Calu3 (cell line): ENCODE measurements at regions not wholly inside any gene's neighbourhood (a gene's known extent, or its start where the extent isn't known, plus 50 kb on each side); places are given as distances from the start of the nearest gene placed in this dataset.

Source experiments
- BruUV-seq: library from RNA; stranded (reverse); fragments of 400-500 nt; replicated peaks from 2 replicates; lab custom pipeline; 2021; lab: Mats Ljungman, UMichigan
- CTCF ChIA-PET: fragments of 300-600 bp; sonication (Branson Sonifier 250); formaldehyde crosslinking; loops from one replicate; lab custom pipeline; 2022; ENCODE audit warnings: antibody characterized with exemption; lab: Charles Lee
- DNase-seq: peaks from one replicate; pipeline ENCODE4 v3.0.0; 2022
- H3K27ac Mint-ChIP-seq: one replicate; pipeline ENCODE4 v1.8.0; 2022; ENCODE audit warnings: mixed read lengths; ENCODE audit not compliant: unreplicated experiment
- H3K27me3 Mint-ChIP-seq: one replicate; pipeline ENCODE4 v1.8.0; 2022; ENCODE audit warnings: mixed read lengths; ENCODE audit not compliant: unreplicated experiment
- H3K36me3 Mint-ChIP-seq: one replicate; pipeline ENCODE4 v1.8.0; 2022; ENCODE audit warnings: mild to moderate bottlenecking, moderate library complexity, mixed read lengths; ENCODE audit not compliant: insufficient read depth, unreplicated experiment
- H3K4me1 Mint-ChIP-seq: one replicate; pipeline ENCODE4 v1.8.0; 2022; ENCODE audit warnings: mild to moderate bottlenecking, low read depth, mixed read lengths; ENCODE audit not compliant: unreplicated experiment
- H3K4me3 Mint-ChIP-seq: one replicate; pipeline ENCODE4 v1.8.0; 2022; ENCODE audit warnings: mild to moderate bottlenecking, low read depth, moderate library complexity, mixed read lengths; ENCODE audit not compliant: unreplicated experiment
- H3K9me3 Mint-ChIP-seq: one replicate; pipeline ENCODE4 v1.8.0; 2022; ENCODE audit warnings: low read depth, mixed read lengths; ENCODE audit not compliant: unreplicated experiment
- CTCF ChIP-seq: fragments of 200-600 bp; IDR thresholded peaks from one replicate; pipeline ENCODE4 v1.8.0; 2022; ENCODE audit warnings: antibody characterized with exemption; ENCODE audit not compliant: unreplicated experiment
- intact Hi-C: fragments of 100-400 bp; cut with micrococcal nuclease; formaldehyde crosslinking; loops from one replicate; pipeline ENCODE4 v1.10.0; 2022; ENCODE audit not compliant: unreplicated experiment

- Mint-ChIP-seq H3K27me3 (peaks cover 77% of the 10 kb centered on the region), H3K9me3 (no peaks in the 10 kb centered on the region), H3K4me3 (no peak overlapping the region), H3K27ac (no peak overlapping the region), H3K4me1 (no peaks in the 10 kb centered on the region), H3K36me3 (no peaks in the 10 kb centered on the region)
- CTCF ChIA-PET = interaction anchor here (0.6 kb wide), 1 partner anchor 330 kb away, joined by 3 read pairs; no protein-coding TSS in a partner anchor
- no TSS peak for BruUV-seq
- intact Hi-C loops = no loop called here
- no peak for TF ChIP-seq CTCF
- DNase-seq = no peak
Observed at GRCh38 chr11:19405966-19406365, 165.2 kb upstream of the E2F8 start.

GRCh38 chr11:19404787-19405186, 164.0 kb upstream of the E2F8 start:
- no peak overlapping the region for H3K27ac Mint-ChIP-seq

GRCh38 chr11:19403196-19403895, 162.6 kb upstream of the E2F8 start:
- BruUV-seq = no TSS peak
- CTCF ChIA-PET = interaction anchor here (0.6 kb wide), 1 partner anchor 137 kb away, joined by 4 read pairs; no protein-coding TSS in a partner anchor
- intact Hi-C loops = no loop called here
- Mint-ChIP-seq H3K4me1 (no peaks in the 10 kb centered on the region), H3K27me3 (peaks cover 58% of the 10 kb centered on the region), H3K36me3 (no peaks in the 10 kb centered on the region), H3K27ac (no peak overlapping the region), H3K4me3 (no peak overlapping the region), H3K9me3 (no peaks in the 10 kb centered on the region)
- TF ChIP-seq CTCF = no peak
- no peak for DNase-seq

More at GRCh38 chr11:19404787-19405186, 164.0 kb upstream of the E2F8 start:
- intact Hi-C loops = no loop called here
- no peak for TF ChIP-seq CTCF
- Mint-ChIP-seq H3K9me3 (no peaks in the 10 kb centered on the region), H3K4me3 (no peak overlapping the region), H3K27me3 (peaks cover 66% of the 10 kb centered on the region), H3K4me1 (no peaks in the 10 kb centered on the region), H3K36me3 (no peaks in the 10 kb centered on the region)
- no peak for DNase-seq
- BruUV-seq = no TSS peak
- CTCF ChIA-PET = no interaction called here

GRCh38 chr11:19400296-19400695, 159.6 kb upstream of the E2F8 start:
- H3K27me3 Mint-ChIP-seq = peaks cover 33% of the 10 kb centered on the region
- CTCF ChIA-PET = no interaction called here
- intact Hi-C loops = no loop called here

More at GRCh38 chr11:19400296-19400695, 159.6 kb upstream of the E2F8 start:
- Mint-ChIP-seq H3K4me3 (no peak overlapping the region), H3K27ac (no peak overlapping the region), H3K36me3 (no peaks in the 10 kb centered on the region), H3K9me3 (no peaks in the 10 kb centered on the region), H3K4me1 (no peaks in the 10 kb centered on the region)
- DNase-seq = no peak
- BruUV-seq = no TSS peak
- TF ChIP-seq CTCF = no peak
